SK-N-SH (cell line): ENCODE measurements at regions not wholly inside any gene's neighbourhood (a gene's known extent, or its start where the extent isn't known, plus 50 kb on each side); places are given as distances from the start of the nearest gene placed in this dataset.

Experiments used
- CTCF ChIA-PET: fragments of 300-600, 350-600 bp; formaldehyde crosslinking; extraction: SDS; loops from one replicate; lab custom pipeline; 2021; lab: Yijun Ruan, JAX
- POLR2A ChIA-PET: fragments of 350-600 bp; sonication (Branson Sonifier 250); formaldehyde crosslinking; extraction: SDS; loops from one replicate; lab custom pipeline; 2020; ENCODE audit warnings: antibody characterized with exemption, inconsistent platforms; lab: Yijun Ruan, JAX
- DNase-seq: peaks from one replicate; pipeline ENCODE4 v3.0.0; 2012
- H2AFZ ChIP-seq: fragments of 200-600 bp; sonication (generic); 2 replicates; pipeline ENCODE4 v1.8.1; 2016; ENCODE audit warnings: antibody characterized with exemption, mild to moderate bottlenecking, low read depth
- H3F3A ChIP-seq: fragments of 200-600 bp; sonication (generic); replicated peaks from 2 replicates; pipeline ENCODE3; 2016; ENCODE audit warnings: antibody characterized with exemption, mild to moderate bottlenecking; ENCODE audit not compliant: insufficient read depth
- H3K27ac ChIP-seq, 2 experiments: fragments of 200-500 bp in 1 of 2; fragments of 200-600 bp in 1 of 2; sonication (Bioruptor generic) in 1 of 2; sonication (generic), shearing (Covaris generic) in 1 of 2; 2 replicates each; pipeline versions ENCODE4 v1.5.1 to v1.6.1; 2014 to 2016; ENCODE audit warnings: low read depth in 2 of 2, inconsistent platforms in 1 of 2, low read length in 1 of 2, mild to moderate bottlenecking in 1 of 2, mixed read lengths in 1 of 2
- H3K27me3 ChIP-seq: fragments of 200-600 bp; sonication (generic), shearing (Covaris generic); 2 replicates; pipeline ENCODE4 v1.6.1; 2016; ENCODE audit warnings: mixed run types; ENCODE audit not compliant: insufficient read depth
- H3K36me3 ChIP-seq, 2 experiments: fragments of 200-500 bp in 1 of 2; fragments of 200-600 bp in 1 of 2; sonication (Bioruptor generic) in 1 of 2; sonication (generic) in 1 of 2; replicated peaks in 1 of 2; 2 replicates each; pipeline versions ENCODE3 to v1.5.1; 2014 to 2016; ENCODE audit warnings: low read length in 1 of 2, mild to moderate bottlenecking in 1 of 2; ENCODE audit not compliant: insufficient read depth in 2 of 2, control insufficient read depth in 1 of 2
- H3K4me1 ChIP-seq, 2 experiments: fragments of 200-500 bp in 1 of 2; fragments of 200-600 bp in 1 of 2; sonication (Bioruptor generic) in 1 of 2; sonication (generic), shearing (Covaris generic) in 1 of 2; 2 replicates each; pipeline versions ENCODE4 v1.5.1 to v1.6.1; 2014 to 2016; ENCODE audit warnings: low read depth in 1 of 2, low read length in 1 of 2, mixed run types in 1 of 2; ENCODE audit not compliant: insufficient read depth in 2 of 2, control insufficient read depth in 1 of 2
- H3K4me2 ChIP-seq: fragments of 200-600 bp; sonication (generic), shearing (Covaris generic); 2 replicates; pipeline ENCODE4 v1.6.1; 2017; ENCODE audit warnings: mixed run types
- H3K4me3 ChIP-seq, 2 experiments: fragments of 200-500 bp in 1 of 2; fragments of 200-600 bp in 1 of 2; sonication (Bioruptor generic) in 1 of 2; sonication (generic), shearing (Covaris generic) in 1 of 2; 2 replicates each; pipeline versions ENCODE4 v1.5.1 to v1.8.1; 2014 to 2016; ENCODE audit warnings: low read depth in 2 of 2, inconsistent platforms in 1 of 2, low read length in 1 of 2, mild to moderate bottlenecking in 1 of 2, mixed read lengths in 1 of 2, moderate library complexity in 1 of 2
- H3K79me2 ChIP-seq: fragments of 200-600 bp; sonication (generic); 2 replicates; pipeline ENCODE4 v1.8.1; 2017; ENCODE audit warnings: mild to moderate bottlenecking; ENCODE audit not compliant: insufficient read depth
- H3K9ac ChIP-seq: fragments of 200-600 bp; sonication (generic); 2 replicates; pipeline ENCODE4 v1.6.1; 2017; ENCODE audit warnings: mixed run types
- H3K9me2 ChIP-seq: fragments of 200-600 bp; sonication (generic); 2 replicates; pipeline ENCODE4 v1.6.1; 2017; ENCODE audit warnings: mixed run types
- H3K9me3 ChIP-seq: fragments of 200-600 bp; sonication (generic); 2 replicates; pipeline ENCODE4 v1.6.1; 2017; ENCODE audit warnings: mixed run types, mild to moderate bottlenecking, moderate library complexity
- H4K20me1 ChIP-seq: fragments of 200-600 bp; sonication (generic); 2 replicates; pipeline ENCODE4 v1.6.1; 2017; ENCODE audit warnings: mild to moderate bottlenecking, mixed run types; ENCODE audit not compliant: insufficient read depth
- ELF1 ChIP-seq: IDR thresholded peaks from 2 replicates; pipeline ENCODE4 v1.4.0; 2012
- EZH2phosphoT487 ChIP-seq: fragments of 200-600 bp; sonication (generic); IDR thresholded peaks from 2 replicates; pipeline ENCODE4 v1.6.1; 2017; ENCODE audit warnings: low read depth, mixed run types, mild to moderate bottlenecking, antibody characterized with exemption, moderate library complexity, borderline replicate concordance
- FOXM1 ChIP-seq: IDR thresholded peaks from 2 replicates; pipeline ENCODE4 v1.4.0; 2012; ENCODE audit warnings: low read depth, mild to moderate bottlenecking
- GABPA ChIP-seq: IDR thresholded peaks from 2 replicates; pipeline ENCODE4 v1.4.0; 2012; ENCODE audit warnings: low read depth, mild to moderate bottlenecking
- MEF2A ChIP-seq: IDR thresholded peaks from 2 replicates; pipeline ENCODE4 v1.4.0; 2012; ENCODE audit warnings: low read depth, borderline replicate concordance
- MXI1 ChIP-seq: IDR thresholded peaks from 2 replicates; pipeline ENCODE4 v1.6.1; 2012; ENCODE audit warnings: mild to moderate bottlenecking, low read depth, low read length, improper control_type of control experiment
- NFIC ChIP-seq: IDR thresholded peaks from 2 replicates; pipeline ENCODE4 v1.4.0; 2012; ENCODE audit warnings: borderline replicate concordance
- NRF1 ChIP-seq: IDR thresholded peaks from 2 replicates; pipeline ENCODE4 v1.6.1; 2012; ENCODE audit warnings: low read depth, mild to moderate bottlenecking, low read length
- POLR2AphosphoS5 ChIP-seq: IDR thresholded peaks from 2 replicates; pipeline ENCODE4 v1.6.1; 2012; ENCODE audit warnings: low read depth, low read length
- RAD21 ChIP-seq: IDR thresholded peaks from 2 replicates; pipeline ENCODE4 v1.6.1; 2012; ENCODE audit warnings: mild to moderate bottlenecking, low read length
- RCOR1 ChIP-seq: fragments of 150-350 bp; IDR thresholded peaks from 2 replicates; pipeline ENCODE4 v1.6.1; 2017; ENCODE audit warnings: antibody characterized with exemption, low read length
- RFX5 ChIP-seq: IDR thresholded peaks from 2 replicates; pipeline ENCODE4 v1.6.1; 2012; ENCODE audit warnings: mild to moderate bottlenecking, improper control_type of control experiment, low read length
- RXRA ChIP-seq: IDR thresholded peaks from 2 replicates; pipeline ENCODE4 v1.4.0; 2012; ENCODE audit warnings: low read depth, mild to moderate bottlenecking, borderline replicate concordance
- TAF1 ChIP-seq: IDR thresholded peaks from 2 replicates; pipeline ENCODE4 v1.6.1; 2012; ENCODE audit warnings: low read depth, mild to moderate bottlenecking, low read length, moderate library complexity, borderline replicate concordance
- TEAD4 ChIP-seq: IDR thresholded peaks from 2 replicates; pipeline ENCODE4 v1.4.0; 2012; ENCODE audit warnings: mild to moderate bottlenecking, borderline replicate concordance; ENCODE audit not compliant: insufficient read depth
- YY1 ChIP-seq: IDR thresholded peaks from 2 replicates; pipeline ENCODE4 v1.4.0; 2012; ENCODE audit warnings: low read depth, mild to moderate bottlenecking
- TF ChIP-seq, protein P1 (sequence below): IDR thresholded peaks from 2 replicates; pipeline ENCODE4 v1.4.0; 2012; ENCODE audit warnings: low read depth, borderline replicate concordance
- TF ChIP-seq, protein P2 (sequence below): IDR thresholded peaks from 2 replicates; pipeline ENCODE4 v1.4.0; 2012; ENCODE audit warnings: low read depth
- TF ChIP-seq, protein P3 (sequence below): IDR thresholded peaks from 2 replicates; pipeline ENCODE4; 2012
- TF ChIP-seq, protein P4 (sequence below): fragments of 200-600 bp; sonication (generic); IDR thresholded peaks from 2 replicates; pipeline ENCODE4 v1.6.1; 2017; ENCODE audit warnings: antibody characterized with exemption, mild to moderate bottlenecking, moderate library complexity
- TF ChIP-seq, protein P5 (sequence below): IDR thresholded peaks from 2 replicates; pipeline ENCODE4 v1.4.0; 2012; ENCODE audit warnings: low read depth, borderline replicate concordance

DNA sequence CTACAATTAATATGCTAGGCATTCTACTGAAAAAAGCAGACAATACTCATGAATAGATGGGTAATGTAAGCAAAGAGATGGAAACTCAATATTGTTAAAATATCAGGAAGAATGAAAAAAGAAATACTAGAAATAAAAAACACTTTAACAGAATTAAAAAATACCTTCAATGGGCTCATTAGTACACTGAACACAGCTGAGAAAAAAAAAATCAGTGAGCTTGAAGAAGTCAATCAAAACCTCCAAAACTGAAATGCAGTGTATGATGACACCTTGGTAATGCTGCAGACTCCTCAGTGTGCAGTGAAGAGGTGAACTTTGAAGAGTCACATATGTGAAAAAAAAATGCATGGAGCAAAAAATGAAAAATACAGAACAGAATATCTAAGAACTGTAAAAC is 227.2 kb downstream of the TMEM26 start:
- Histone ChIP-seq H3K4me1 (no peaks in the 10 kb centered on the region), H2AFZ (no peak overlapping the region), H4K20me1 (no peaks in the 10 kb centered on the region), H3F3A (no peaks in the 10 kb centered on the region), H3K9ac (no peak overlapping the region), H3K4me3 (no peak overlapping the region), H3K79me2 (no peaks in the 10 kb centered on the region), H3K4me2 (no peak overlapping the region), H3K27me3 (no peaks in the 10 kb centered on the region), H3K9me2 (no peaks in the 10 kb centered on the region), H3K36me3 (no peaks in the 10 kb centered on the region), H3K9me3 (no peaks in the 10 kb centered on the region), H3K27ac (no peak overlapping the region)
- TF ChIP-seq FOXM1 = no peak
- TF ChIP-seq YY1 = no peak
- TF ChIP-seq, protein P1, sequence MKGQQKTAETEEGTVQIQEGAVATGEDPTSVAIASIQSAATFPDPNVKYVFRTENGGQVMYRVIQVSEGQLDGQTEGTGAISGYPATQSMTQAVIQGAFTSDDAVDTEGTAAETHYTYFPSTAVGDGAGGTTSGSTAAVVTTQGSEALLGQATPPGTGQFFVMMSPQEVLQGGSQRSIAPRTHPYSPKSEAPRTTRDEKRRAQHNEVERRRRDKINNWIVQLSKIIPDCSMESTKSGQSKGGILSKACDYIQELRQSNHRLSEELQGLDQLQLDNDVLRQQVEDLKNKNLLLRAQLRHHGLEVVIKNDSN = no peak
- TF ChIP-seq ELF1 = no peak
- no peak for TF ChIP-seq GABPA
- TF ChIP-seq, protein P2, sequence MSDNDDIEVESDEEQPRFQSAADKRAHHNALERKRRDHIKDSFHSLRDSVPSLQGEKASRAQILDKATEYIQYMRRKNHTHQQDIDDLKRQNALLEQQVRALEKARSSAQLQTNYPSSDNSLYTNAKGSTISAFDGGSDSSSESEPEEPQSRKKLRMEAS = no peak
- TF ChIP-seq, protein P3, sequence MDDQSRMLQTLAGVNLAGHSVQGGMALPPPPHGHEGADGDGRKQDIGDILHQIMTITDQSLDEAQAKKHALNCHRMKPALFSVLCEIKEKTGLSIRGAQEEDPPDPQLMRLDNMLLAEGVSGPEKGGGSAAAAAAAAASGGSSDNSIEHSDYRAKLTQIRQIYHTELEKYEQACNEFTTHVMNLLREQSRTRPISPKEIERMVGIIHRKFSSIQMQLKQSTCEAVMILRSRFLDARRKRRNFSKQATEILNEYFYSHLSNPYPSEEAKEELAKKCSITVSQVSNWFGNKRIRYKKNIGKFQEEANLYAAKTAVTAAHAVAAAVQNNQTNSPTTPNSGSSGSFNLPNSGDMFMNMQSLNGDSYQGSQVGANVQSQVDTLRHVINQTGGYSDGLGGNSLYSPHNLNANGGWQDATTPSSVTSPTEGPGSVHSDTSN = no peak
- no peak for TF ChIP-seq RAD21
- TF ChIP-seq TEAD4 = no peak
- no peak for TF ChIP-seq NRF1
- TF ChIP-seq POLR2AphosphoS5 = no peak
- TF ChIP-seq RCOR1 = no peak
- TF ChIP-seq TAF1 = no peak
- TF ChIP-seq NFIC = no peak
- no peak for TF ChIP-seq MEF2A
- TF ChIP-seq MXI1 = no peak
- TF ChIP-seq EZH2phosphoT487 = no peak
- no peak for DNase-seq
- CTCF ChIA-PET = no interaction called here
- POLR2A ChIA-PET = no interaction called here

DNA sequence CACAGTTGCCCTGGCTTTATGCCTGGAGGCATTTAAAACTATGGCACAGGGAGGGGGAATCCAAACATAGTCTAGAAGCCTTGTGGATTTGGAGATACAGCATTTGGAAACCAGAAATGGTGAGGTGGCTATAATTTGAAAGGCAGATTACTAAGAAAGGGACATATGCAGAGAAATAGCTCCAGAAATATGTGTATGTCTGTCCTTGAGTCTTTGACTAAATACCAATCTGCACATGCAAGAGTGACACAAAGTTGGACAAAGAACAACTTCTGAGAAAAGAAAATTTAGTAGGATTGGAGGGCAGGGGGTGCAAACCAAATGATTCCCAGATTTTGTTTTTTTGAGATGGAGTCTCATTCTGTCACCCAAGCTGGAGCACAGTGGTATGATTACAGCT is 229.6 kb downstream of the TMEM26 start:
- Histone ChIP-seq H3K36me3 (no peaks in the 10 kb centered on the region), H3K4me1 (no peaks in the 10 kb centered on the region), H3K9me2 (no peaks in the 10 kb centered on the region), H2AFZ (no peak overlapping the region), H3K4me2 (no peak overlapping the region), H4K20me1 (no peaks in the 10 kb centered on the region), H3K27ac (no peak overlapping the region), H3K79me2 (no peaks in the 10 kb centered on the region), H3K9me3 (no peaks in the 10 kb centered on the region), H3K27me3 (no peaks in the 10 kb centered on the region), H3F3A (no peaks in the 10 kb centered on the region), H3K9ac (no peak overlapping the region), H3K4me3 (no peak overlapping the region)
- ChIA-PET CTCF (no interaction called here), POLR2A (no interaction called here)
- DNase-seq = no peak
- TF ChIP-seq NRF1 = no peak
- TF ChIP-seq, protein P4, sequence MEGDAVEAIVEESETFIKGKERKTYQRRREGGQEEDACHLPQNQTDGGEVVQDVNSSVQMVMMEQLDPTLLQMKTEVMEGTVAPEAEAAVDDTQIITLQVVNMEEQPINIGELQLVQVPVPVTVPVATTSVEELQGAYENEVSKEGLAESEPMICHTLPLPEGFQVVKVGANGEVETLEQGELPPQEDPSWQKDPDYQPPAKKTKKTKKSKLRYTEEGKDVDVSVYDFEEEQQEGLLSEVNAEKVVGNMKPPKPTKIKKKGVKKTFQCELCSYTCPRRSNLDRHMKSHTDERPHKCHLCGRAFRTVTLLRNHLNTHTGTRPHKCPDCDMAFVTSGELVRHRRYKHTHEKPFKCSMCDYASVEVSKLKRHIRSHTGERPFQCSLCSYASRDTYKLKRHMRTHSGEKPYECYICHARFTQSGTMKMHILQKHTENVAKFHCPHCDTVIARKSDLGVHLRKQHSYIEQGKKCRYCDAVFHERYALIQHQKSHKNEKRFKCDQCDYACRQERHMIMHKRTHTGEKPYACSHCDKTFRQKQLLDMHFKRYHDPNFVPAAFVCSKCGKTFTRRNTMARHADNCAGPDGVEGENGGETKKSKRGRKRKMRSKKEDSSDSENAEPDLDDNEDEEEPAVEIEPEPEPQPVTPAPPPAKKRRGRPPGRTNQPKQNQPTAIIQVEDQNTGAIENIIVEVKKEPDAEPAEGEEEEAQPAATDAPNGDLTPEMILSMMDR = no peak
- TF ChIP-seq MEF2A = no peak
- TF ChIP-seq, protein P5, sequence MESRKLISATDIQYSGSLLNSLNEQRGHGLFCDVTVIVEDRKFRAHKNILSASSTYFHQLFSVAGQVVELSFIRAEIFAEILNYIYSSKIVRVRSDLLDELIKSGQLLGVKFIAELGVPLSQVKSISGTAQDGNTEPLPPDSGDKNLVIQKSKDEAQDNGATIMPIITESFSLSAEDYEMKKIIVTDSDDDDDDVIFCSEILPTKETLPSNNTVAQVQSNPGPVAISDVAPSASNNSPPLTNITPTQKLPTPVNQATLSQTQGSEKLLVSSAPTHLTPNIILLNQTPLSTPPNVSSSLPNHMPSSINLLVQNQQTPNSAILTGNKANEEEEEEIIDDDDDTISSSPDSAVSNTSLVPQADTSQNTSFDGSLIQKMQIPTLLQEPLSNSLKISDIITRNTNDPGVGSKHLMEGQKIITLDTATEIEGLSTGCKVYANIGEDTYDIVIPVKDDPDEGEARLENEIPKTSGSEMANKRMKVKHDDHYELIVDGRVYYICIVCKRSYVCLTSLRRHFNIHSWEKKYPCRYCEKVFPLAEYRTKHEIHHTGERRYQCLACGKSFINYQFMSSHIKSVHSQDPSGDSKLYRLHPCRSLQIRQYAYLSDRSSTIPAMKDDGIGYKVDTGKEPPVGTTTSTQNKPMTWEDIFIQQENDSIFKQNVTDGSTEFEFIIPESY = no peak
- no peak for TF ChIP-seq TEAD4
- TF ChIP-seq YY1 = no peak
- no peak for TF ChIP-seq RXRA
- no peak for TF ChIP-seq RFX5
- TF ChIP-seq, protein P2 = no peak
- TF ChIP-seq TAF1 = no peak
- no peak for TF ChIP-seq FOXM1
